ENCODE measurements at regions not wholly inside any gene's neighbourhood (a gene's known extent, or its start where the extent isn't known, plus 50 kb on each side); places are given as distances from the start of the nearest gene placed in this dataset.

GRCh38 chr21:14285147-14285761 lies 69.3 kb downstream of the RBM11 start:
- TF ChIP-seq POLR2A (IDR thresholded peaks at IDR 0.05; ENCODE audit: low read depth, low read length) (no peak), POLR2AphosphoS5 (IDR thresholded peaks at IDR 0.05; ENCODE audit: low read depth, low read length) (no peak), PAX5 (IDR thresholded peaks at IDR 0.05; ENCODE audit: insufficient read depth, low read length, severe bottlenecking) (no peak), TAF1 (IDR thresholded peaks at IDR 0.05; ENCODE audit: low read depth, low read length) (no peak)
